ENCODE measurements at regions not wholly inside any gene's neighbourhood (a gene's known extent, or its start where the extent isn't known, plus 50 kb on each side); places are given as distances from the start of the nearest gene placed in this dataset.

GRCh38 chr21:28788030-28788429 is 204.6 kb downstream of the LTN1 start:
- no peak for TF ChIP-seq E2F4 (CRISPR knock-in tag; IDR thresholded peaks at IDR 0.05; ENCODE audit: borderline replicate concordance, low read depth)
- TF ChIP-seq CTCF (IDR thresholded peaks at IDR 0.05), result no peak
- no peak for TF ChIP-seq MAX (CRISPR knock-in tag; IDR thresholded peaks at IDR 0.05)
